ENCODE measurements at regions not wholly inside any gene's neighbourhood (a gene's known extent, or its start where the extent isn't known, plus 50 kb on each side); places are given as distances from the start of the nearest gene placed in this dataset.

DNA sequence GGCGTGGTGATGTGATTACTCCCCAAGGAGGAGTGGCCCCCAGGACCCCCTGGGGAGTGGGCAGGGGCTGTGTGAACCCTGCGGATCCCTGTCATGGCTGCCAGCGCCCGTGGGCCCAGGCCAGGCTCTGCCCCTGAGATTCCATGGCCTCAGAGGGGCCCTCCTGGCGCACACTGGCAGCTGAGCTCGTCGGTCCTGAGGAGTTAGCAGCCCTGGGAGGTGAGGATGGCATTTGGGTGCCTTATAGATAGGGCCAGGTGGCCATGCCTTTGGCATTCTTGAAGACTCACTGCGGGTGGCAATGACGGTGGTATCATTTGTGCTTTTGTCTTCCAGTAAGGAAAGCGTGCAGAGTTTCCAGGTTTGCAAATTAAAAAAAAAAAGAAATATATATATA lies 146.8 kb upstream of the GSE1 start:
- TF ChIP-seq POLR2AphosphoS5 (IDR thresholded peaks at IDR 0.05; ENCODE audit: low read depth, low read length) (no peak), SPI1 (IDR thresholded peaks at IDR 0.05; ENCODE audit: low read depth, low read length) (no peak)

Data from GM12891 (cell line).